Chondrocyte (in vitro differentiated cells): ENCODE measurements at regions not wholly inside any gene's neighbourhood (a gene's known extent, or its start where the extent isn't known, plus 50 kb on each side); places are given as distances from the start of the nearest gene placed in this dataset.

Experiments
- DNase-seq: peaks from one replicate; pipeline ENCODE4 v3.0.0; 2021; ENCODE audit warnings: mixed read lengths, low spot score
- H3K27ac Mint-ChIP-seq: one replicate; pipeline ENCODE4 v1.8.0; 2021; ENCODE audit warnings: mild to moderate bottlenecking, moderate library complexity, mixed read lengths; ENCODE audit not compliant: unreplicated experiment
- H3K27me3 Mint-ChIP-seq: 2 replicates; pipeline ENCODE4 v1.8.0; 2021; ENCODE audit warnings: low read depth, mixed read lengths
- H3K36me3 Mint-ChIP-seq: 2 replicates; pipeline ENCODE4 v1.8.0; 2021; ENCODE audit warnings: low read depth, mixed read lengths
- H3K4me1 Mint-ChIP-seq: 2 replicates; pipeline ENCODE4 v1.8.0; 2021; ENCODE audit warnings: low read depth, mild to moderate bottlenecking, mixed read lengths
- H3K4me3 Mint-ChIP-seq: one replicate; pipeline ENCODE4 v1.8.0; 2021; ENCODE audit warnings: mild to moderate bottlenecking, moderate library complexity, mixed read lengths; ENCODE audit not compliant: unreplicated experiment
- H3K9me3 Mint-ChIP-seq: 2 replicates; pipeline ENCODE4 v1.8.0; 2021; ENCODE audit warnings: low read depth, mixed read lengths
- CTCF ChIP-seq: fragments of 200-600 bp; sonication (generic); IDR thresholded peaks from 2 replicates; pipeline ENCODE4 v1.5.0; 2021; ENCODE audit warnings: antibody characterized with exemption, mild to moderate bottlenecking, moderate library complexity

- H3K36me3 Mint-ChIP-seq, result no peaks in the 10 kb centered on the region
- DNase-seq, result no peak
- TF ChIP-seq CTCF, result no peak
- H3K4me3 Mint-ChIP-seq, result no peak overlapping the region
- H3K4me1 Mint-ChIP-seq, result peaks cover 28% of the 10 kb centered on the region
- H3K27ac Mint-ChIP-seq, result no peak overlapping the region
- H3K9me3 Mint-ChIP-seq, result no peaks in the 10 kb centered on the region
- no peaks in the 10 kb centered on the region for H3K27me3 Mint-ChIP-seq
These were observed 75.9 kb upstream of the DOCK9 start for GRCh38 chr13:99053636-99054233.

- Mint-ChIP-seq H3K36me3 (no peaks in the 10 kb centered on the region), H3K27ac (peak overlapping the region; percentile 67), H3K9me3 (no peaks in the 10 kb centered on the region), H3K4me1 (peaks cover 31% of the 10 kb centered on the region), H3K4me3 (no peak overlapping the region), H3K27me3 (no peaks in the 10 kb centered on the region)
- TF ChIP-seq CTCF, result no peak
- no peak for DNase-seq
These were observed 77.4 kb upstream of the DOCK9 start for GRCh38 chr13:99055281-99055680.

GRCh38 chr13:99055735-99056134 is 77.9 kb upstream of the DOCK9 start:
- Mint-ChIP-seq H3K36me3 (no peaks in the 10 kb centered on the region), H3K27me3 (no peaks in the 10 kb centered on the region), H3K4me3 (no peak overlapping the region), H3K4me1 (peaks cover 35% of the 10 kb centered on the region), H3K9me3 (no peaks in the 10 kb centered on the region), H3K27ac (no peak overlapping the region)
- TF ChIP-seq CTCF, result no peak
- DNase-seq, result no peak

- Mint-ChIP-seq H3K36me3 (no peaks in the 10 kb centered on the region), H3K4me1 (peaks cover 40% of the 10 kb centered on the region)
These were observed 78.6 kb upstream of the DOCK9 start for GRCh38 chr13:99056381-99057014.

More at GRCh38 chr13:99056381-99057014, 78.6 kb upstream of the DOCK9 start:
- no peak for TF ChIP-seq CTCF
- H3K27me3 Mint-ChIP-seq, result no peaks in the 10 kb centered on the region
- H3K4me3 Mint-ChIP-seq, result no peak overlapping the region
- H3K9me3 Mint-ChIP-seq, result no peaks in the 10 kb centered on the region
- H3K27ac Mint-ChIP-seq, result no peak overlapping the region
- DNase-seq, result no peak
